Common myeloid progenitor, CD34-positive (primary cell): ENCODE measurements at regions not wholly inside any gene's neighbourhood (a gene's known extent, or its start where the extent isn't known, plus 50 kb on each side); places are given as distances from the start of the nearest gene placed in this dataset.

Experiments used
- CTCF ChIA-PET: fragments of 350-600 bp; sonication (Branson Sonifier 250); formaldehyde crosslinking; loops from one replicate; lab custom pipeline; 2021; ENCODE audit warnings: antibody characterized with exemption; lab: Charles Lee
- POLR2A ChIA-PET: fragments of 350-600 bp; sonication (Branson Sonifier 250); formaldehyde crosslinking; loops from one replicate; lab custom pipeline; 2021; ENCODE audit warnings: antibody characterized with exemption; lab: Charles Lee
- DNase-seq, 3 donors: peaks; one replicate each; pipeline versions ENCODE4 v3.0.0 to v3.0.0-alpha.2; 2013
- H3K27ac ChIP-seq, 2 experiments: 1 replicate in 1 of 2; 2 replicates in 1 of 2; pipeline ENCODE4 v1.7.0; 2013; ENCODE audit warnings: inconsistent platforms in 2 of 2, low read length in 2 of 2, mild to moderate bottlenecking in 2 of 2, low read depth in 1 of 2, moderate library complexity in 1 of 2; ENCODE audit not compliant: severe bottlenecking in 2 of 2, insufficient read depth in 1 of 2, poor library complexity in 1 of 2
- H3K27me3 ChIP-seq, 5 experiments: replicated peaks in 2 of 5; 1 replicate in 3 of 5; 2 replicates in 2 of 5; pipeline versions ENCODE4 v1.6.1 to v1.7.0; 2013; ENCODE audit warnings: low read length in 4 of 5, mild to moderate bottlenecking in 2 of 5, moderate library complexity in 2 of 5, inconsistent platforms in 1 of 5; ENCODE audit not compliant: insufficient read depth in 5 of 5, control insufficient read depth in 4 of 5
- H3K36me3 ChIP-seq, 4 experiments: 1 replicate in 2 of 4; 2 replicates in 2 of 4; pipeline versions ENCODE4 v1.6.1 to v1.7.0; 2013; ENCODE audit warnings: low read length in 3 of 4, control low read depth in 1 of 4, mild to moderate bottlenecking in 1 of 4; ENCODE audit not compliant: control insufficient read depth in 4 of 4, insufficient read depth in 4 of 4
- H3K4me1 ChIP-seq, 4 experiments: 1 replicate in 3 of 4; 2 replicates in 1 of 4; pipeline versions ENCODE4 v1.6.1 to v1.7.1; 2013; ENCODE audit warnings: low read length in 3 of 4, mild to moderate bottlenecking in 3 of 4, control low read depth in 1 of 4, inconsistent platforms in 1 of 4, moderate library complexity in 1 of 4; ENCODE audit not compliant: control insufficient read depth in 4 of 4, insufficient read depth in 4 of 4; ENCODE audit errors: control extremely low read depth in 1 of 4
- H3K4me3 ChIP-seq, 7 experiments: 1 replicate in 4 of 7; 2 replicates in 3 of 7; pipeline versions ENCODE4 v1.5.1 to v1.7.0; 2013; ENCODE audit warnings: mild to moderate bottlenecking in 7 of 7, low read length in 6 of 7, moderate library complexity in 6 of 7, inconsistent platforms in 2 of 7, low read depth in 2 of 7, control low read depth in 1 of 7; ENCODE audit not compliant: insufficient read depth in 4 of 7, control insufficient read depth in 1 of 7; ENCODE audit errors: extremely low read depth in 1 of 7
- H3K9me3 ChIP-seq, 5 experiments: 1 replicate in 4 of 5; 2 replicates in 1 of 5; pipeline versions ENCODE4 v1.6.1 to v1.7.1; 2013; ENCODE audit warnings: low read length in 4 of 5, mild to moderate bottlenecking in 2 of 5, inconsistent platforms in 1 of 5, low read depth in 1 of 5, moderate library complexity in 1 of 5; ENCODE audit not compliant: control insufficient read depth in 4 of 5, insufficient read depth in 2 of 5; ENCODE audit errors: control extremely low read depth in 1 of 5
- WGBS: methylation state at CpG from one replicate; pipeline ENCODE4 v1.1.5; 2013; ENCODE audit not compliant: insufficient coverage; 5-methylcytosine and 5-hydroxymethylcytosine counted together

DNA sequence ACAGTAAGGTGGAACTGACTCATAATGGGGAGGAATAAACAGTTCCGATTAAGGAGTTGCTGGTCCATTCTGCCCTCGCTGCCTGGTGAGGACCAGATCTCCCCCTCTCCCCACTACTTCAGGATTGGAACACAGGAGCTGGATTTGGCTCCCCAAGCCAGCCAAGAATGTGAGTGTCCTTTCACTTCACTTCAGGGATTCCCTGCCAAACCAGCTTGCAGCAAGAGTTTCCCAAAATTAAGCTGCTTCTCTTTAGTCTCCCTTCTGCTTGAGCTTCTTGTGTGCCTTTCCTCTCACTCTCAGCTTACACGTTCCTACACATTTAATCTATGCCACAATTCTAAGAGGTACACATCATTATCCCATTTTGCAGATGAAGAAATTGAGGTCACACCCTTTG is 234.1 kb downstream of the BUD13 start:
- peaks cover 0 to 10% (median 0%) of the 10 kb centered on the region in 5 experiments for H3K9me3 ChIP-seq
- peaks cover 2 to 61% (median 13%) of the 10 kb centered on the region in 5 experiments for H3K27me3 ChIP-seq
- DNase-seq = no peak
- 93% methylated on average over 3 of the region's 3 CpGs for WGBS
- CTCF ChIA-PET = no interaction called here
- H3K4me1 ChIP-seq = peaks cover 0 to 2% (median 0%) of the 10 kb centered on the region in 4 experiments
- no peaks in the 10 kb centered on the region for H3K36me3 ChIP-seq
- POLR2A ChIA-PET = no interaction called here
- H3K4me3 ChIP-seq = no peak overlapping the region
- H3K27ac ChIP-seq = no peak overlapping the region

DNA sequence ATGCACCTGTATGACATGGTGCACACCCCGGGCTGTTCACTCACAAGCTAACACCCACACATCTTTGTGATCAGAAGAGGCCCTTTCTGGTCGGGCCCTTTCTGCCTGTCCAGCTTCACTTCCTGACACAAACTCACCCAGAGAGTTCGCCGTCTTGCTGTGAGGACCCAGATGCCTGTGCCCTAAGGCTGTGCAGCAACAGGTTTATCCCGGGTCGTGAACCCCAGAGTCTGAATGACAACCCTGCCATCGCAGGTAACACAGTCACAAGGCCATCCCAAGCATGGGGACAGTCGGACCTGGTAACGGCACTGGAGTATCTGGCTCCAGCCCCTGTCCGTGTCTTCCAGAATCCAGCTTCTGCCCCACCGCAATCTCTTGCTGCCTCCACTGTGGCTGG is 235.1 kb downstream of the BUD13 start:
- POLR2A ChIA-PET = no interaction called here
- Histone ChIP-seq H3K4me1 (peaks cover 0 to 2% (median 0%) of the 10 kb centered on the region in 4 experiments), H3K4me3 (no peak overlapping the region), H3K27ac (no peak overlapping the region), H3K9me3 (peaks cover 0 to 10% (median 0%) of the 10 kb centered on the region in 5 experiments), H3K36me3 (no peaks in the 10 kb centered on the region), H3K27me3 (peaks cover 2 to 67% (median 19%) of the 10 kb centered on the region in 5 experiments)
- CTCF ChIA-PET = interaction anchor here (0.9 kb wide), 1 partner anchor 24 kb away, joined by 3 read pairs; no protein-coding TSS in a partner anchor
- WGBS = 78% methylated on average over 11 of the region's 11 CpGs
- no peak for DNase-seq

DNA sequence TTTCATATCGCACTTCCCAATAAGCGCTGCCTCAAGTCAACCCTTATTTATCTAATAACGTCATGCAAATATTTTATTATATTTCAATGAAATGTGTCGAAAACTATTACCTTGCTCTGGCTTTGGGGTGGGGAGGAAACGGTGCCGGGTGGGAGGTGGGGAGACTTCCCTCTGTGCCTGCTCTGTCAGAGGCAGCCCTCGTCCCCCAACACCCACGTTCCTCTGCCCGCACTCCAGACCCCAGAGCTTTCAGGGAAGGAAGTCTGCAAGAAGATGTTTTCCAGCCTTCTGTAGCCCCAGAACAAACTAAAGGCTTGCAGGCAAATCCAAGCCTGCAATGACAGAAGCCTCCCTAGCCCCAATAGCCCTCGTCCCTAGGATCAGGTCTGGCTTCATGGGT is 235.7 kb downstream of the BUD13 start:
- no peak overlapping the region for H3K27ac ChIP-seq
- WGBS = 20% methylated on average over 4 of the region's 10 CpGs
- peaks cover 2 to 73% (median 17%) of the 10 kb centered on the region in 5 experiments for H3K27me3 ChIP-seq
- CTCF ChIA-PET = no interaction called here
- POLR2A ChIA-PET = no interaction called here
- DNase-seq = no peak
- peaks cover 0 to 10% (median 0%) of the 10 kb centered on the region in 5 experiments for H3K9me3 ChIP-seq
- H3K4me3 ChIP-seq = no peak overlapping the region
- H3K4me1 ChIP-seq = peaks cover 0 to 2% (median 0%) of the 10 kb centered on the region in 4 experiments
- H3K36me3 ChIP-seq = no peaks in the 10 kb centered on the region

DNA sequence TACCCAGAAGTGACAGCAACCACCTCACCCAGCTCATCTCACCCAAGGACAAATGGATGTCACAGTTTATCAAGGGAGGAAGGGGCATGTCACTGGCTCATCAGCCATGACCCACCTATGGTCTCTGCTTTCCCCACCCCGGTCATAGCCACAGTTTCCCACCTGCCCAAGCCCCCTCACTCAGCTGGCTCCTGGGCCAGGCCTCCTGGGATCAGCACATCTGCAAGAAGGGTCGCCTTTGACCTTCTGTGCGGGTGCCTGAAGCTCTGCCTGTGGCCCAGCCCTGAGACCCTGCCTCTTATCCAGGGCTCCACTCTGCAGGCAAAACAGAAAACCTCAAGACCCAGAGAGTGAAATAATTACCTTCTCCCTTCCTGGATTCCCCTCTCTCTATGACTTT is 236.4 kb downstream of the BUD13 start:
- Histone ChIP-seq H3K4me1 (peaks cover 0 to 2% (median 0%) of the 10 kb centered on the region in 4 experiments), H3K36me3 (no peaks in the 10 kb centered on the region), H3K27ac (no peak overlapping the region), H3K9me3 (peaks cover 0 to 12% (median 1%) of the 10 kb centered on the region in 5 experiments), H3K4me3 (no peak overlapping the region), H3K27me3 (peaks cover 2 to 80% (median 20%) of the 10 kb centered on the region in 5 experiments)
- no peak for DNase-seq
- 100% methylated on average over 2 of the region's 3 CpGs for WGBS
- POLR2A ChIA-PET = no interaction called here
- CTCF ChIA-PET = no interaction called here

DNA sequence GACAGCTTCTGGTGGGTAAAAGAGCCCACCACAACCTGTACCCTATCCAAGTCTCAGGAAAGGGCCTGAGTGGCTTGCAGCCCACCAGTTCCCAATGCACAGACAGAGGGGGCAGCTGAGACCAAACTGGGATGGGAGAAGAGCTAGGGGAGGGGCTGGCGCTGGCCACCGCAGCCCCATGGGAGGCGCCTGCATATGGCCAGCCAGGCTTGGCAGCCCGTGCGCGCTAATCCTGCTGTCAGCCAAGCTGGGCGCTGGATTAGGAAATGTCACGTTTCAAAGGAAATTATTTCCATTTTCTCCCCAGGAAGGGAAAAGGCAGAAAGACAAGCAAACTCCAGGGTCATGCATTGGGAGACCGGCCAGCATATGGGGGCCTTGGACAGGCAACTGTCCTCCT is 236.8 kb downstream of the BUD13 start:
- Histone ChIP-seq H3K27me3 (peaks cover 2 to 82% (median 20%) of the 10 kb centered on the region in 5 experiments), H3K27ac (no peak overlapping the region), H3K4me1 (peaks cover 0 to 2% (median 0%) of the 10 kb centered on the region in 4 experiments), H3K9me3 (peaks cover 0 to 16% (median 4%) of the 10 kb centered on the region in 5 experiments), H3K36me3 (no peaks in the 10 kb centered on the region), H3K4me3 (no peak overlapping the region)
- POLR2A ChIA-PET = no interaction called here
- WGBS = 63% methylated on average over 9 of the region's 9 CpGs
- CTCF ChIA-PET = no interaction called here
- DNase-seq = no peak

DNA sequence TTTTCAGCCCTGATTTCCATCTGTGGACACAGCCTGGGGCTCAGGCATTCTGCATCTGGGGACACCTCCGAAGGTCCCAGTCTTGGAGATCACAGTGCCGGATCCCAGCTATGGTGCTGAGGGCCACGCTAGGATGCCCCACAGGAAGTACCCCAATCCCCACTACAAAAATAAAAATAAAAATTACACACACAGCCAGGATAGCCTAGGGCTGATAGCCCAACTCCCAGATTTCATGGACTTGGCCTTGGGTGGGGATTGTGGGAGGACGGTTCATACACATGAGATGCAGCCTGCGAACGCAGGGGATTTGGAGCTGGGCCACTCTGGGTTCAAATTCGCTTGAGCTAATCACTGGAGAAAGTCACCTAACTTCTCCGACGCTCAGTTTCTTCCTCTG is 237.7 kb downstream of the BUD13 start:
- CTCF ChIA-PET = no interaction called here
- no peak overlapping the region for H3K27ac ChIP-seq
- peaks cover 0 to 2% (median 0%) of the 10 kb centered on the region in 4 experiments for H3K4me1 ChIP-seq
- peaks cover 0 to 20% (median 4%) of the 10 kb centered on the region in 5 experiments for H3K9me3 ChIP-seq
- H3K36me3 ChIP-seq = no peaks in the 10 kb centered on the region
- 100% methylated on average over 7 of the region's 9 CpGs for WGBS
- DNase-seq = no peak
- H3K4me3 ChIP-seq = no peak overlapping the region
- POLR2A ChIA-PET = no interaction called here
- peaks cover 2 to 85% (median 20%) of the 10 kb centered on the region in 5 experiments for H3K27me3 ChIP-seq

DNA sequence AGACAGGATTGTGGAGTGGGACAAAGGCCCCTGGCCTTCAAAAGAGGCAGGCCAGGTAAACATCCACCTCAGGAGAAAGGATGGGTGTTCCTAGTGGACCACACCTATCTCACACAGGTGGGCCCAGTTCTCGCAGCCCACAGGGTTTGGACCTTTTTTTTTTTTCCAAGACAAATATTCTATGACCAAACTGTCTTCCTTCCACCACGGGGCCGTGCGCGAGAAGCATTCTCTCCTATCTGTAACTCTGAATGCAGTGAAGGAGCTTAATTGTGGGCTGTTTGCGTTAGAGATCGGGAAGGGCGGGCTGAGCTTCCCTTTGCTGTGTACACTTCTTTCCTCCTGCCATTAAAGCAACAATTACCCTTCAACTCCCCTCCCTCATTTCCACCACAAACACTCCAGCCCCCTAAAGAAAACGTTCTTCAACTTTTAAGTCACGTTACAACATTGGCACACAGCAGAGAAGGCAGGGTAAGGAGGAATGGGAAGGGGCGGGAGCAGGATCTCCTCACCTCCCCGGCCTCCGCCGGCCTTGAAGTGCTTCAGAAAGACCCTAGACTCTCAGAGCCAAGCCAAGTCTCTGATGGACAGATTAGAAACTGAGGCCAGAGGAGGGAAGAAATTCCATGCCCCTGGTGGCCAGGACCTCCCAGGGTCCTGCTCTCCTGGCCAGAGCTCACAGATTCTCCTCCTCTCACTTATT is 238.4 kb downstream of the BUD13 start:
- no peaks in the 10 kb centered on the region for H3K36me3 ChIP-seq
- WGBS = 79% methylated on average over 7 of the region's 14 CpGs
- peaks cover 0 to 2% (median 0%) of the 10 kb centered on the region in 4 experiments for H3K4me1 ChIP-seq
- peaks cover 0 to 19% (median 4%) of the 10 kb centered on the region in 5 experiments for H3K9me3 ChIP-seq
- ChIA-PET POLR2A (no interaction called here), CTCF (no interaction called here)
- DNase-seq = no peak
- H3K27ac ChIP-seq = no peak overlapping the region
- H3K4me3 ChIP-seq = no peak overlapping the region
- H3K27me3 ChIP-seq = peaks cover 2 to 87% (median 22%) of the 10 kb centered on the region in 5 experiments
